GM23248 (cell line): ENCODE measurements at regions not wholly inside any gene's neighbourhood (a gene's known extent, or its start where the extent isn't known, plus 50 kb on each side); places are given as distances from the start of the nearest gene placed in this dataset.
A peak's percentile ranks its signal among the peaks of the same experiment; 100 is the strongest.

ENCODE experiments used
- DNase-seq: peaks from one replicate; pipeline ENCODE4 v3.0.0-alpha.2; 2015
- H2AFZ ChIP-seq: fragments of 200-600 bp; sonication (generic); 2 replicates; pipeline ENCODE4 v1.6.1; 2016; ENCODE audit warnings: antibody characterized with exemption
- H3F3A ChIP-seq: fragments of 200-600 bp; sonication (generic); 2 replicates; pipeline ENCODE4 v1.6.1; 2016; ENCODE audit warnings: mild to moderate bottlenecking, antibody characterized with exemption, mixed run types; ENCODE audit not compliant: insufficient read depth
- H3K27ac ChIP-seq: fragments of 200-600 bp; sonication (generic); 2 replicates; pipeline ENCODE4 v1.5.1; 2016; ENCODE audit warnings: mild to moderate bottlenecking
- H3K27me3 ChIP-seq: fragments of 200-600 bp; sonication (generic); replicated peaks from 2 replicates; pipeline ENCODE4 v1.6.1; 2016; ENCODE audit warnings: mild to moderate bottlenecking; ENCODE audit not compliant: insufficient read depth
- H3K36me3 ChIP-seq: fragments of 200-600 bp; sonication (generic); 2 replicates; pipeline ENCODE4 v1.6.1; 2016; ENCODE audit warnings: low read depth, mild to moderate bottlenecking
- H3K4me1 ChIP-seq: fragments of 200-600 bp; sonication (generic); 2 replicates; pipeline ENCODE4 v1.6.1; 2016; ENCODE audit warnings: mild to moderate bottlenecking; ENCODE audit not compliant: insufficient read depth
- H3K4me2 ChIP-seq: fragments of 200-600 bp; sonication (generic); one replicate; pipeline ENCODE4 v1.6.1; 2016; ENCODE audit warnings: mild to moderate bottlenecking; ENCODE audit not compliant: unreplicated experiment
- H3K4me3 ChIP-seq: fragments of 200-600 bp; sonication (generic); 2 replicates; pipeline ENCODE4 v1.5.1; 2016; ENCODE audit warnings: mild to moderate bottlenecking
- H3K79me2 ChIP-seq: fragments of 200-600 bp; sonication (generic); 2 replicates; pipeline ENCODE4 v1.6.1; 2016; ENCODE audit warnings: mild to moderate bottlenecking; ENCODE audit not compliant: insufficient read depth
- H3K9ac ChIP-seq: fragments of 200-600 bp; sonication (generic); 2 replicates; pipeline ENCODE4 v1.6.1; 2016; ENCODE audit warnings: mild to moderate bottlenecking
- H3K9me2 ChIP-seq: fragments of 200-600 bp; sonication (generic); 2 replicates; pipeline ENCODE4 v1.6.1; 2016; ENCODE audit warnings: mixed run types, mild to moderate bottlenecking, moderate library complexity; ENCODE audit not compliant: insufficient read depth
- H3K9me3 ChIP-seq: fragments of 200-600 bp; sonication (generic); one replicate; pipeline ENCODE4 v1.6.1; 2017; ENCODE audit warnings: low read depth
- H4K20me1 ChIP-seq: fragments of 200-600 bp; sonication (generic); 2 replicates; pipeline ENCODE4 v1.6.0; 2016; ENCODE audit not compliant: insufficient read depth
- EZH2 ChIP-seq: fragments of 200-600 bp; sonication (generic); IDR thresholded peaks from 2 replicates; pipeline ENCODE4 v1.6.1; 2018; ENCODE audit warnings: antibody characterized with exemption, mild to moderate bottlenecking; ENCODE audit not compliant: insufficient read depth, poor library complexity, severe bottlenecking
- EZH2phosphoT487 ChIP-seq: fragments of 200-600 bp; sonication (generic); IDR thresholded peaks from 2 replicates; pipeline ENCODE4 v1.6.1; 2018; ENCODE audit warnings: antibody characterized with exemption, moderate library complexity, mild to moderate bottlenecking, low read depth; ENCODE audit not compliant: insufficient read depth
- WGBS, 2 experiments: methylation state at CpG; one replicate each; pipeline ENCODE4 v1.1.6; 2015 to 2017; ENCODE audit warnings: low lambda C conversion rate in 2 of 2, low coverage in 1 of 2; ENCODE audit errors: missing lambda C conversion rate in 2 of 2; 5-methylcytosine and 5-hydroxymethylcytosine counted together
- in situ Hi-C: fragments of 300-500 bp; cut with MboI; formaldehyde crosslinking; loops from 2 replicates; pipeline ENCODE4 v1.15.0; 2020

DNA sequence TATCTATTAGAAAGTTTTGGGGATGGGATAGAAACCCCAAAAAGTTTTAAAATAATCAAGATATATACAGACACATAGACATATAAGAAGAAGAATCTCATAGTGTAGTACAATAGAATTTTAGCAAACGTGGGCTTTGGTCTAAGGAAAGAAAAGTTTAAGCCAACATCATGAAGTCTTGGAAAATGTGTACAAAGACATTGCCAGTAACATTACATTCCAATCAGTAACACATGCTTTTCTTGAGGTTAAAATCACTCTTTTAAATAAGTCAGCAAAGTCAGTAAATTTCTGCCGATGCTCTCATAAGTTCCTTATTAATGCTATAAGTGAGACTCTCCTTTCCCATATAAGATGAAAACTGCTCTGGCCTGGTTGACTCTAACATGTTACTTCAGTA, 201.1 kb upstream of the LRIG3 start:
- Histone ChIP-seq H3K79me2 (no peaks in the 10 kb centered on the region), H3K36me3 (no peaks in the 10 kb centered on the region), H3K9ac (no peak overlapping the region), H3K4me3 (no peak overlapping the region), H3K4me1 (peaks cover 33% of the 10 kb centered on the region), H3K27me3 (no peaks in the 10 kb centered on the region), H3K27ac (no peak overlapping the region), H3K9me2 (no peaks in the 10 kb centered on the region), H3K4me2 (peak overlapping the region; percentile 28), H3K9me3 (no peaks in the 10 kb centered on the region), H3F3A (peaks cover 24% of the 10 kb centered on the region), H2AFZ (no peak overlapping the region), H4K20me1 (no peaks in the 10 kb centered on the region)
- DNase-seq, result peak; percentile 13
- WGBS, 2 experiments, result 7 to 11% methylated on average over 2 of the region's 2 CpGs
- TF ChIP-seq EZH2phosphoT487, result no peak
- TF ChIP-seq EZH2, result no peak
- in situ Hi-C loops, result no loop called here

DNA sequence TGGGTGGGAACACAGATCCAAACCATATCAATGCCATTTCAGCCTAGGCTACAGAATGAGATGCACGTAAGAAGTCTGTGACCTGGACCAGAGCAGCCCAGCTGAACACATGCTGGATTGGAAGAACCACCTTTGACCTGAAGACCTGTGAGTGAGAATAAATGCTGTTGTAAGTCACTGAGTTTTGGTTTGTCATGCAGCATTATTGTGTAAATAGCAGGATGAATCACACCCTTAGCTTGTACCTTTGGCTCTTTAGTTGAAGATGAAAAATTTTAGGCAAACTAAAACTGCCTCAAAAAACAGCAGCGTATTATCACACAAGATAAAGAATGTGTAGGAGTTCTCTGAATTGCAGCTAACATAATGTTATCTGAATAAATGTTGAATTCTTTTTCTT, 199.4 kb upstream of the LRIG3 start:
- Histone ChIP-seq H4K20me1 (no peaks in the 10 kb centered on the region), H3K4me1 (peaks cover 48% of the 10 kb centered on the region), H3K4me2 (no peak overlapping the region), H3K9me2 (no peaks in the 10 kb centered on the region), H2AFZ (no peak overlapping the region), H3F3A (peaks cover 24% of the 10 kb centered on the region), H3K9ac (no peak overlapping the region), H3K27me3 (no peaks in the 10 kb centered on the region), H3K9me3 (no peaks in the 10 kb centered on the region), H3K4me3 (no peak overlapping the region), H3K79me2 (no peaks in the 10 kb centered on the region), H3K27ac (no peak overlapping the region), H3K36me3 (no peaks in the 10 kb centered on the region)
- in situ Hi-C loops, result no loop called here
- TF ChIP-seq EZH2, result no peak
- TF ChIP-seq EZH2phosphoT487, result no peak
- DNase-seq, result peak; percentile 78
- WGBS, 2 experiments, result 79 to 80% methylated on average over 2 of the region's 2 CpGs

DNA sequence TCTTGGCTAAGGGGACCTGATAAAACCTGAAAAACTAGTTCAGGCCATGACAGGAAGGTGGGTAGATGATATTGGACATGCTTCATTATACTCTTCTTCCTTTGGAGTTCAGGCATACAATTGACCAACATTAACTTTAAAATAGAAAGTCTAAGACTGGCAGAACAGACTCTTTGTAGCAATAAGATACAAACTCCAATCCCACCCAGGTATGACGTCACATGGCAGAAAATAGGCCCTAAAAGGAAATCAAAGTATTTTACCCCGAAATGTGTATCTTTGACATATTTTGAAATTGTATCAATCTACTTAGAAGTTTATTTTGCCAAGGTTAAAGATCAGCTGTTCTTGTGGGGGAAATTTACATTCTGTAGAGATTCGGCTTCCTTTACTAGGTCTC, 198.1 kb upstream of the LRIG3 start:
- no peak for DNase-seq
- TF ChIP-seq EZH2phosphoT487 (no peak), EZH2 (no peak)
- H3K79me2 ChIP-seq, result no peaks in the 10 kb centered on the region
- H3K27me3 ChIP-seq, result no peaks in the 10 kb centered on the region
- no peaks in the 10 kb centered on the region for H3K36me3 ChIP-seq
- 73 to 77% methylated on average over 3 of the region's 3 CpGs for WGBS, 2 experiments
- in situ Hi-C loops, result no loop called here
- no peak overlapping the region for H3K4me3 ChIP-seq
- H2AFZ ChIP-seq, result no peak overlapping the region
- no peaks in the 10 kb centered on the region for H3K9me3 ChIP-seq
- H3K9ac ChIP-seq, result no peak overlapping the region
- H4K20me1 ChIP-seq, result no peaks in the 10 kb centered on the region
- peaks cover 51% of the 10 kb centered on the region for H3K4me1 ChIP-seq
- H3K9me2 ChIP-seq, result no peaks in the 10 kb centered on the region
- no peak overlapping the region for H3K4me2 ChIP-seq
- H3F3A ChIP-seq, result peaks cover 24% of the 10 kb centered on the region
- H3K27ac ChIP-seq, result no peak overlapping the region

DNA sequence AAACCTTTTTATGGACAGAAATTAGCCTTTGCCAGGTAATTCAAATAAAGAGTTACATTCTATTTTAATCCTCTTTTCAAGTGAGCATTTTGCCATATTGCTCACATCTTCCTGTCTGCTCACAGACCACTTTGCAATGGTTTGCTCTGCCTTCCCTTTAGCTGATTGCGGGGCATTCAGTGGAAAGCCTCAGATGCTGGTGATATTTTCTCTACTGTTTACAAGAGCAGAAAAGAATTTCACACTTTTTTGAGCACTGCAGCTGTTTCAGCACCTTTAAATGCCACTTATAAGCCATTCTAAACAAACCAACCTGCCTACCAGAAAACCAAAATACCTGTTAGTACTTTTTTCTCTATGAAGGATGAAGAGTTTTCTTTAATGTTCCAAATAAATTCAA, 195.7 kb upstream of the LRIG3 start:
- in situ Hi-C loops, result no loop called here
- Histone ChIP-seq H2AFZ (peak overlapping the region; percentile 8), H3K9ac (peak overlapping the region; percentile 39), H3F3A (peaks cover 15% of the 10 kb centered on the region), H3K36me3 (no peaks in the 10 kb centered on the region), H3K9me3 (no peaks in the 10 kb centered on the region), H4K20me1 (no peaks in the 10 kb centered on the region), H3K4me1 (peaks cover 39% of the 10 kb centered on the region), H3K27ac (peak overlapping the region; percentile 56), H3K4me3 (peak overlapping the region; percentile 39), H3K79me2 (no peaks in the 10 kb centered on the region), H3K27me3 (no peaks in the 10 kb centered on the region), H3K4me2 (peak overlapping the region; percentile 72), H3K9me2 (no peaks in the 10 kb centered on the region)
- TF ChIP-seq EZH2 (no peak), EZH2phosphoT487 (no peak)
- DNase-seq, result peak; percentile 28
- 93 to 100% methylated on average over 1 of the region's 1 CpG for WGBS, 2 experiments

DNA sequence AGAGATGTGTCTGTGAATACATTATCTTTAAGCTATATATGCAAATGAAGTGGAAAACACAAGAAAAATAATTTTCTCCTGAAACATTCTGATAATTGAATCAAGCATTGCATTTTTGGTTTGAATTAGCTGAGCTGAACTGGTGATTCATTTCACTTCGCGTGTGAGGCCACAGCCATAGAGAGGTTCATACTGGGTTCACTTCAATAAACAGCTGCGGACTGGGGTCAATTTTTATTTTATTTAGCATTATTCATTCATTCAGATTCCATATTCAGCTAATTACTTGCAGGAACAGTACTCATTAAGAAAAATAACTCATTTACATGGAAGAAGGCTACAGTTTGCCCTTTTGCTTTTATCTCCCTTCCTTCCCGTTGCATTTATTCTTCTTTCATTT, 195.2 kb upstream of the LRIG3 start:
- in situ Hi-C loops, result no loop called here
- Histone ChIP-seq H3K9ac (peak overlapping the region; percentile 39), H3K4me1 (peaks cover 35% of the 10 kb centered on the region), H3K27me3 (no peaks in the 10 kb centered on the region), H3F3A (peaks cover 12% of the 10 kb centered on the region), H3K9me2 (no peaks in the 10 kb centered on the region), H3K4me2 (peak overlapping the region; percentile 72), H3K27ac (peak overlapping the region; percentile 56), H3K9me3 (no peaks in the 10 kb centered on the region), H3K36me3 (no peaks in the 10 kb centered on the region), H4K20me1 (no peaks in the 10 kb centered on the region), H3K79me2 (no peaks in the 10 kb centered on the region), H2AFZ (peak overlapping the region; percentile 8), H3K4me3 (peak overlapping the region; percentile 39)
- peak; percentile 86 for DNase-seq
- WGBS, 2 experiments, result 2 to 9% methylated on average over 4 of the region's 4 CpGs
- no peak for TF ChIP-seq EZH2
